GM18858 (cell line): ENCODE measurements at regions not wholly inside any gene's neighbourhood (a gene's known extent, or its start where the extent isn't known, plus 50 kb on each side); places are given as distances from the start of the nearest gene placed in this dataset.

Experiments
- ATAC-seq: cut with Tn5 transposase; IDR thresholded peaks from one replicate; pipeline ENCODE4 v1.9.1; 2021; ENCODE audit not compliant: unreplicated experiment

DNA sequence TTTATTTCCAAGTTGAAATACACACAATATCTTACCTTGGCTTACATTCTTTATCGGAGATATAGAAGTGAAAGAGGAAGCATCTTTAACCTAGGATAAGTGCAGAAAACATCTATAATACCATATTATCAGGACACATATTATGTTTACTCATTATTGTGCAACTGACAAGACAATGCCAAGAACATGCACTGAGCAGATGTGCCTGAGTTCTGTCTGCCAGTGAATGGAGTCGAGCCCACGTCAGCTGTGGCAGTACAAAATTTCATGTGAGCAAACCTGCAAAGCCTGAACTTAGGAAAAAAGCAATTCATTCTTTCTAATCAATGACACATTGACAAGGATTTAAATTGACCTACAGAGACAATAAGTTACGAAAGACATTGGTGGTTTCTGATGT, 154.4 kb downstream of the AXIN2 start:
- ATAC-seq: no peak

- ATAC-seq: no peak
Observed at GRCh38 chr17:65406552-65406951, 154.9 kb downstream of the AXIN2 start.

DNA sequence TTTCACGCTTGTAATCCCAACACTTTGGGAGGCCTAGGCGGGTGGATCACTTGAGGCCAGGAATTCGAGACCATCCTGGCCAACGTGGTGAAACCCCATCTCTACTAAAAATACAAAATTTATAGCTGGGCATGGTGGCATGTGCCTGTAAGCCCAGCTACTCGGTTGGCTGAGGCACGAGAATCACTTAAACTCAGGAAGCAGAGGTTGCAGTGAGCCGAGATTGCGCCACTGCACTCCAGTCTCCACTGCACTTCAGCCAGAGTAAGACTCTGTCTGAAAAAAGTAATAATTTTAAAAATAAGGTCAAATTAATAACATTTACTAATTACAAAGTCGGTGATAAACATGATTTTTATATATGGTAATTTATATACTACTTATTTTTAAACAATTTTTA, 155.9 kb downstream of the AXIN2 start:
- ATAC-seq: no peak

- ATAC-seq: no peak
Observed at GRCh38 chr17:65404761-65405160, 156.7 kb downstream of the AXIN2 start.

DNA sequence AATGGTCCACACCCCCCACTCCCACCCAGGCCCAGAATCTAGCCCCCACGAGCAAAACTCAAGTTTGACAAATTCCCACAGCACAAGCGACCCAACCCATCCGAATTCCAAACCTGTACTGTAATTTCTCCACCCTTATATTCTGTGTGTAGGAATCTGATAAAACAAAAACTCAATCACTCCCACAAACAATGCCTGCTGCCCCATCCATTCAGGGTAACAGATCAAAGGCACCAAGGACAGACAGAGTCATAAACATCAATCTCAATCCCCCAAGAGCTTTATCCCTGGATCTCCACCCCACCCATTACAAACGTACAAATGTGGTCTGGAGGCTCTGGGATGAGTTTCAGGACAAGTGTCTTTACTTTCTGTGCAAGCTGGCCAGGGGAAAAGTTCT, 157.8 kb downstream of the AXIN2 start:
- no peak for ATAC-seq

- no peak for ATAC-seq
Observed at GRCh38 chr17:65402513-65403496, 158.6 kb downstream of the AXIN2 start.

DNA sequence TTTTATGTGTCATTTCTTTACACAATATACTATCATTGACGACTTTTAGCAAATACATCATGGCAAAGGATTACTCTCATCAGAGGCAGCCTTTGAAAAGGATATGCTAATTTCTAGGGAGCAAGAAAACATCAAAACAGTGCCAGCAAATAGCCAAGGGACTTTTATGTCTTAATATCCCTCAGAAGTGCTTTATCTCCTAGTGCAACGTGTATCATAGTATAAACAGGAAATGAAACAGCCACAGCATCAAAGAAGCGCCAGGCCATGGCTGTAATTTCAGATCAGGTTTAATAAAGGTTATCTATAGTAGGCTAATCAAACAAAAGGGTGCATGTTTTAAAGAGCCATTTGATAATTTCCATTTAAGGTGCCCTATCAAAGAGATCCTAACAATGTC, 159.9 kb downstream of the AXIN2 start:
- ATAC-seq: no peak

DNA sequence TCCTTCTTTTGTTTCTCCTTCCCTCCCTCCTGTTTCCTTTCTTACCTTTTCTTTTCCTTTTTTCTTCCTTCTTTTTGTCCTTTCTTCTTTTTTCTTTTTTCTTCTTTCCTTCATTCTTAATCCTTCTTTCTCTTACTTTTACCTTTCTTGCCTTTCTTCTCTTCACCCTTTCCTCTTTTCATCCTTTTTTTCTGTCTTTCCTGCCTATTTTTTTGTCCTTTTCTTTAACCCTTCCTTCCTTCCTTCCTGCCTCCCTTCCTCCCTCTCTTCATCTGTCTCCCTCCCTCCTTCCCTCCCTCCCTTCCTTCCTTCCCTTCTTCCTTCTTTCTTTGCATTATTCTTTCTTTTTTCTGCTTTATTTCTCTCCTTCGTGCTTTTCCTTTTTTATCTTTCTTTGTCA, 160.7 kb downstream of the AXIN2 start:
- no peak for ATAC-seq

DNA sequence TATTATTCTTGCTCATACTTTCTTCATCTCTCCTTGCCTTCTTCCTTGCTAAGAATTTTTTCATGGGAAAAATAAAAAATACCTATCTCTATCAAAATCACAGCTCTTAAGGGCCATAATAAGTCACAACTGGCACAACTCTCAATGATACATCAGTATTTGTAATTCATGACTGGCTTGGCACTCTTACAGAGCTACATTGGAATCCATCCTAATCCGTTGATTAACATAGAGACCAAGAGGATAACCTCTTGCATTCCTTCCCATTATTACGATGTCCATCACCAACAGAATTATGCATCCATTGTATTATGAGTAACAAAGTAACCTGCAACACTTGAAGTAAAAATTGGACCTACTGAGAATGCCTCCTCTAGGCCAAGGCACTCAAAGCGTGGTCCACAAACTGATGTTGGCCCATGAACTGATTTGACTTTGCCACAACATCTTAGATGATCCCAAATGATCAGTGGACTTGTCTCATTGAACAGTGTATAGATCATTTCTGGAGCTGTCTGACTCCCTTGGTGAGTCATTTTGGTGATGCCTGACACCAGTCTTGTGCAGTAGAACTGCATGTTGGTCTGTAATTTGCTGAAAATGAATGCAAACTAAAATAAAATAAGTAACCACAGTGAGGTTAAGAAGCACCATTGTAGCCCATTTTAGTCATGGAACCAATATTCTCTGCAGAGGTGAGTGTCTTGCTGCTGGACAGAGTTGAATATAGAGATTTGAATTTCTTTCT, 163.2 kb downstream of the AXIN2 start:
- ATAC-seq: no peak

GRCh38 chr17:65395924-65396323, 165.5 kb downstream of the AXIN2 start:
- no peak for ATAC-seq

DNA sequence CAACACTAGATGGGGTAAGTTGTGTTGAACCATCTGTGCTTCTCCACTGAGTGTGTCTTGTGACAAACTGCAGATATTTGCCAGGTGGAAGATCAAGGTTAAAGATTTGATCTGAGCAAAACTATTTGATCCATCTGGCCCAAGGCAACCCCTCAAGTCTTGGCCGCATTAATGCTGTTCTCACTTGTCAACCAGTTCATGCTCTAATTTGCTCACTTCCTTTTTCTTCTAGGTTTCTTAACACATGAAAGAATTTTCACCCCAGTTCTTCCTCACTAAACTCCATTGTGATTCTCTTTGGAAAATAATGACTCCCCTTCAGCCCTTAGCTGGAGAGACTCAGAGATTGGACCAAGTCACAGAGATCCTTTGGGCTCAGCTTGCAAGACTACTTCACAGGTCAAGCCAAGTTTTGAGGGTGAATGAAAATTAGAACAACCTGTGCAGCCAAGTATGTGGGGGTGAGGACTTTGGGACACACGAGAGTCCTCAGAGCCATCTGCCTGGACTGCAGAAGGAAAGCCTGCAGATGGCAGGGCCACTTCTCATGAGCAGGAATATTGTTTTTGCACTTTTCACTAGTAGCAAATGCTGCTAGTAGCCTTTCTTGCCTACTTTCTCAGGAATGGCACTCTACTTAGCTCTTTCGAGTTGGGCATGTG, 166.5 kb downstream of the AXIN2 start:
- no peak for ATAC-seq

DNA sequence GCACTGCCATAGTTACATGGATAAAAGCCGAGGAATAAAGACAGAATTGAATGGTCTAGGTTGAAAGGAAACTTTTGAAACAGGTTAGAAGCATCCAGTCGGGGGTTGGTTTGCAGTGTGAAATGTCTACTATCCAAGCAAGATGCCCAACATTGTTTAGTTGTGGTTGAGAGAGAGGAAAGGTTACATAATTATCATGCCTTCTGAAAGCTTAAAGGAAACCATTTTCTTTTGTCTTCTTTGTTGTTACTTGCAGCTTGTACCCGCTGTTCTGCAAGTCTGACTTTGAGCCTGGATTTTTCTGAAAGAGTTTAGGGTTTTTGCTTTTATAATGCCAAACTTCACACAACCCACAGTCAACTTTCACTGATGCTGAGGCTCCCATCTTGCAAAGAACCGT, 167.9 kb downstream of the AXIN2 start:
- ATAC-seq: no peak

GRCh38 chr17:65389949-65390348, 171.5 kb downstream of the AXIN2 start:
- no peak for ATAC-seq

GRCh38 chr17:65389426-65389825, 172.0 kb downstream of the AXIN2 start:
- no peak for ATAC-seq

DNA sequence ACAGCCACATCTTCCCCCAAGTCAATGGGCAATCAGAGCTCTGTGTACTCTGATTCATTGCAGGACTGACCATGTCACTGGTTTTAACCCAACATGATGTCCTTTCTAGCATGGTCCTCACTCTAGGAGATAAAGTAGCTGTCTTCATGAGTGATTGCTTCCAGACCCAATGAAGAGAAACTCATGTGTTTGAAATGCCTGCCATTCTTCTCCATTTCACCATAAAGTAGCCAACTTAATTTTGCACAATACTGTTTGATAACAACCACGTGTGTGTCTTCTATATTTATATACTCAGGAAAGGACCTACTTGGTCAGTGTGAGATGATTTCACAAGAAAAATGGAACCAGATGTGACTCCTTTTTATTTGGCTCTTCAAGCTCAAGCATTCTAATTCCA, 172.5 kb downstream of the AXIN2 start:
- no peak for ATAC-seq

- ATAC-seq: no peak
Observed at GRCh38 chr17:65387322-65387721, 174.1 kb downstream of the AXIN2 start.

GRCh38 chr17:65385726-65386125, 175.7 kb downstream of the AXIN2 start:
- ATAC-seq: no peak

GRCh38 chr17:65385071-65385470, 176.4 kb downstream of the AXIN2 start:
- ATAC-seq: no peak

DNA sequence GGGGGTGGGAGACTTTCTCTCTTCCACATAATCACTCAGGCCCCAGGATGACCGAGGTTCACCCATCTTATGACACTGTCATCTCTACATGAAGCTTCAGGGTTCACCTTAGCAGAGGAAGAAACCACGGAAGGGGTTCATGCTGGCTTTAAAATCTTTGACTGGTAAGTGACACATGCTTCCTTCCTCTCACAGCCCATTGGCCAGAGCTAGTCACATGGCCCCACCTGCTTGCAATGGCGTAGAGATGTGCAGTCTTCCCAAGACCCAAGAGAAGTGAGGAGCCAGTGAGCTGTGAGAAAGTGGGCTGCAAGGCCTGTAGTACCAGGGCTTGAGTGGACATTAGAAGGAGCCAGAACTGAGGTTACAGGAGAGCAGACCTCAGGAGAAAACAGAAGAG, 180.3 kb downstream of the AXIN2 start:
- no peak for ATAC-seq

- no peak for ATAC-seq
Observed at GRCh38 chr17:65374966-65375365, 186.5 kb downstream of the AXIN2 start.

- ATAC-seq: no peak
Observed at GRCh38 chr17:65371702-65372101, 189.7 kb downstream of the AXIN2 start.
